ENCODE measurements at regions not wholly inside any gene's neighbourhood (a gene's known extent, or its start where the extent isn't known, plus 50 kb on each side); places are given as distances from the start of the nearest gene placed in this dataset.

GRCh38 chr11:122521626-122522025 is 133.9 kb upstream of the UBASH3B start:
- Histone ChIP-seq H3K36me3 (ENCODE audit: low read depth, low read length) (no peaks in the 10 kb centered on the region), H3K9me2 (replicated peaks; ENCODE audit: low read length) (no peaks in the 10 kb centered on the region), H4K20me1 (ENCODE audit: low read length) (no peaks in the 10 kb centered on the region), H3K9me3 (ENCODE audit: low read length) (no peaks in the 10 kb centered on the region), H3K79me2 (ENCODE audit: low read length) (no peaks in the 10 kb centered on the region), H3K4me2 (ENCODE audit: low read length) (no peak overlapping the region), H3K9ac (ENCODE audit: low read length) (no peak overlapping the region), H3K27ac (ENCODE audit: low read length) (no peak overlapping the region), H3K27me3 (ENCODE audit: low read length) (peaks cover 96% of the 10 kb centered on the region), H3K4me1 (ENCODE audit: insufficient read depth, low read length) (no peaks in the 10 kb centered on the region), H3F3A (ENCODE audit: low read length, unreplicated experiment) (no peaks in the 10 kb centered on the region), H3K4me3 (ENCODE audit: low read length) (no peak overlapping the region), H2AFZ (ENCODE audit: low read length) (no peak overlapping the region)
- CTCF ChIA-PET: no interaction called here
- TF ChIP-seq EZH2 (IDR thresholded peaks at IDR 0.05; ENCODE audit: low read length, unreplicated experiment) (no peak), CTCF (conservative IDR thresholded peaks at IDR 0.05; ENCODE audit: low read depth, low read length) (no peak)
- intact Hi-C loops (cut with micrococcal nuclease): no loop called here
- no TSS peak for BruUV-seq (replicated peaks)
- POLR2A ChIA-PET (ENCODE audit: unreplicated experiment): interaction anchor here (0.6 kb wide), 1 partner anchor 945 kb away, joined by 3 read pairs; no protein-coding TSS in a partner anchor
- ATAC-seq: no peak
- no peak for DNase-seq

- CTCF ChIA-PET: no interaction called here
- H3K27me3 ChIP-seq (ENCODE audit: low read length): peaks cover 97% of the 10 kb centered on the region
- BruUV-seq (replicated peaks): no TSS peak
- no peaks in the 10 kb centered on the region for H3F3A ChIP-seq (ENCODE audit: low read length, unreplicated experiment)
- H2AFZ ChIP-seq (ENCODE audit: low read length): no peak overlapping the region
- TF ChIP-seq EZH2 (IDR thresholded peaks at IDR 0.05; ENCODE audit: low read length, unreplicated experiment) (no peak), EZH2phosphoT487 (IDR thresholded peaks at IDR 0.05; ENCODE audit: borderline replicate concordance, low read length) (no peak), CTCF (conservative IDR thresholded peaks at IDR 0.05; ENCODE audit: low read depth, low read length) (no peak)
- H3K27ac ChIP-seq (ENCODE audit: low read length): no peak overlapping the region
- no peaks in the 10 kb centered on the region for H3K79me2 ChIP-seq (ENCODE audit: low read length)
- H3K4me2 ChIP-seq (ENCODE audit: low read length): no peak overlapping the region
- H3K9me2 ChIP-seq (replicated peaks; ENCODE audit: low read length): no peaks in the 10 kb centered on the region
- intact Hi-C loops (cut with micrococcal nuclease): no loop called here
- H3K9me3 ChIP-seq (ENCODE audit: low read length): no peaks in the 10 kb centered on the region
- no peak overlapping the region for H3K4me3 ChIP-seq (ENCODE audit: low read length)
- DNase-seq: no peak
- no peaks in the 10 kb centered on the region for H3K36me3 ChIP-seq (ENCODE audit: low read depth, low read length)
- ATAC-seq: no peak
- no peaks in the 10 kb centered on the region for H4K20me1 ChIP-seq (ENCODE audit: low read length)
- POLR2A ChIA-PET (ENCODE audit: unreplicated experiment): no interaction called here
- H3K4me1 ChIP-seq (ENCODE audit: insufficient read depth, low read length): no peaks in the 10 kb centered on the region
- no peak overlapping the region for H3K9ac ChIP-seq (ENCODE audit: low read length)
These were observed 137.8 kb upstream of the UBASH3B start for GRCh38 chr11:122517403-122518379.

- ATAC-seq: no peak
- Histone ChIP-seq H3K9me3 (ENCODE audit: low read length) (no peaks in the 10 kb centered on the region), H3K9me2 (replicated peaks; ENCODE audit: low read length) (no peaks in the 10 kb centered on the region), H3K4me1 (ENCODE audit: insufficient read depth, low read length) (no peaks in the 10 kb centered on the region), H3K9ac (ENCODE audit: low read length) (no peak overlapping the region), H3K79me2 (ENCODE audit: low read length) (no peaks in the 10 kb centered on the region), H4K20me1 (ENCODE audit: low read length) (no peaks in the 10 kb centered on the region), H3K27ac (ENCODE audit: low read length) (no peak overlapping the region), H3F3A (ENCODE audit: low read length, unreplicated experiment) (no peaks in the 10 kb centered on the region), H3K27me3 (ENCODE audit: low read length) (peaks cover 97% of the 10 kb centered on the region), H3K4me3 (ENCODE audit: low read length) (no peak overlapping the region), H3K36me3 (ENCODE audit: low read depth, low read length) (no peaks in the 10 kb centered on the region), H3K4me2 (ENCODE audit: low read length) (no peak overlapping the region), H2AFZ (ENCODE audit: low read length) (no peak overlapping the region)
- ChIA-PET POLR2A (ENCODE audit: unreplicated experiment) (no interaction called here), CTCF (no interaction called here)
- no TSS peak for BruUV-seq (replicated peaks)
- TF ChIP-seq CTCF (conservative IDR thresholded peaks at IDR 0.05; ENCODE audit: low read depth, low read length) (no peak), EZH2phosphoT487 (IDR thresholded peaks at IDR 0.05; ENCODE audit: borderline replicate concordance, low read length) (no peak), EZH2 (IDR thresholded peaks at IDR 0.05; ENCODE audit: low read length, unreplicated experiment) (no peak)
- no peak for DNase-seq
- intact Hi-C loops (cut with micrococcal nuclease): no loop called here
These were observed 138.8 kb upstream of the UBASH3B start for GRCh38 chr11:122516686-122517085.

Measured in PC-3 (cell line).